Fibroblast of lung (primary cell): ENCODE measurements at regions not wholly inside any gene's neighbourhood (a gene's known extent, or its start where the extent isn't known, plus 50 kb on each side); places are given as distances from the start of the nearest gene placed in this dataset.

ENCODE experiments used
- EZH2 ChIP-seq: IDR thresholded peaks from 2 replicates; pipeline ENCODE4 v1.5.1; 2012; ENCODE audit warnings: low read length, control low read depth, mild to moderate bottlenecking; ENCODE audit errors: missing control alignments
- TF ChIP-seq, protein P1 (sequence below), 2 donors: IDR thresholded peaks in 1 of 2; conservative IDR thresholded peaks in 1 of 2; 1 replicate in 1 of 2; 2 replicates in 1 of 2; pipeline ENCODE4 v1.5.1; 2011 to 2012; ENCODE audit warnings: low read length in 2 of 2, control low read depth in 1 of 2, inconsistent platforms in 1 of 2, low read depth in 1 of 2, mild to moderate bottlenecking in 1 of 2

DNA sequence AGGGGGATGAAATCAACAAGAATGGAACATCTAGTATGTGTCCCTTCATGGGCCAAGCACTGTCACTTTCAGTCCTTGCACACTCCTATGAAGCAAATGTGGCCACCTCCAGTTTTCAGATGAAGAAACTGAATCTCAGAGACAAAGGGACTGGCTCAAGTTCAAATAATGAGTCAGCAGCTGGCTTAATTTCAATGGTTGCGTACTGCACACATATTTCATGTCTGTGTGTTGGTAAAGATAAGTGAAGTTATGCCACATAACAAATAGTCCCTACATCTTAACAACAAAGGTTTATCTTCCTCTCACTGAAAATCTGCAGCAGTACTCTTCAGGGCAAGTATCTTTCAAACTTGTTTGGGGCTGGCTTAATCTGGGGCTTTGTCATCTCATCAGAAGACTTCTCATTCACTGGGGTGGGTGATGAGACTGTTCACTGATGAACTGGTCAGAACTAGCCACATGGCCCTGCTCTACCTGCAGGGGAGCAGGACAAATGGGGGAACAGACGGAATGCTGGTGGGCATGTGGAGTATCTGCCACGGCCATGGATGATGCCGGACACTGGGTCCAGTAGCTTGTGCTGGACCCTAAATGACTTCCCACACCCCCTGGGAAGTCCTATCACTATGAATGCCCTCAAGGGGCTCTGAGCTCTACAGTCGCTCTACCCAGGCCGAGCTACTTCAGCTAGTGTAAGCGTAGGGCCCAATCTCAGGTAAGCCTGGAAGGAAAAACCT, 263.2 kb downstream of the CYP26B1 start:
- TF ChIP-seq, protein P1, sequence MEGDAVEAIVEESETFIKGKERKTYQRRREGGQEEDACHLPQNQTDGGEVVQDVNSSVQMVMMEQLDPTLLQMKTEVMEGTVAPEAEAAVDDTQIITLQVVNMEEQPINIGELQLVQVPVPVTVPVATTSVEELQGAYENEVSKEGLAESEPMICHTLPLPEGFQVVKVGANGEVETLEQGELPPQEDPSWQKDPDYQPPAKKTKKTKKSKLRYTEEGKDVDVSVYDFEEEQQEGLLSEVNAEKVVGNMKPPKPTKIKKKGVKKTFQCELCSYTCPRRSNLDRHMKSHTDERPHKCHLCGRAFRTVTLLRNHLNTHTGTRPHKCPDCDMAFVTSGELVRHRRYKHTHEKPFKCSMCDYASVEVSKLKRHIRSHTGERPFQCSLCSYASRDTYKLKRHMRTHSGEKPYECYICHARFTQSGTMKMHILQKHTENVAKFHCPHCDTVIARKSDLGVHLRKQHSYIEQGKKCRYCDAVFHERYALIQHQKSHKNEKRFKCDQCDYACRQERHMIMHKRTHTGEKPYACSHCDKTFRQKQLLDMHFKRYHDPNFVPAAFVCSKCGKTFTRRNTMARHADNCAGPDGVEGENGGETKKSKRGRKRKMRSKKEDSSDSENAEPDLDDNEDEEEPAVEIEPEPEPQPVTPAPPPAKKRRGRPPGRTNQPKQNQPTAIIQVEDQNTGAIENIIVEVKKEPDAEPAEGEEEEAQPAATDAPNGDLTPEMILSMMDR (conservative IDR thresholded peaks at IDR 0.05 in 1 of 2, IDR thresholded peaks at IDR 0.05 in 1 of 2; ENCODE audit: low read depth in 1 of 2, low read length in 2 of 2) = no peak
- TF ChIP-seq EZH2 = no peak
